Astrocyte (in vitro differentiated cells and primary cell): ENCODE measurements at regions not wholly inside any gene's neighbourhood (a gene's known extent, or its start where the extent isn't known, plus 50 kb on each side); places are given as distances from the start of the nearest gene placed in this dataset.

ENCODE experiments used
- DNase-seq: peaks from one replicate; pipeline ENCODE4 v3.0.0-alpha.2; 2010; ENCODE audit warnings: low read depth
- FAIRE-seq: peaks from 2 replicates; lab custom pipeline; 2011; peaks lifted over from hg19 to GRCh38; lab: Jason Lieb, UNC
- H2AFZ ChIP-seq: 2 replicates; pipeline ENCODE4 v1.6.0; 2012; ENCODE audit warnings: low read depth, low read length, inconsistent platforms
- H3K27ac ChIP-seq: 2 replicates; pipeline ENCODE4 v1.5.1; 2011; ENCODE audit warnings: low read depth, low read length, inconsistent platforms
- H3K27me3 ChIP-seq: 2 replicates; pipeline ENCODE4 v1.6.0; 2011; ENCODE audit warnings: low read length, inconsistent platforms; ENCODE audit not compliant: insufficient read depth
- H3K36me3 ChIP-seq: 2 replicates; pipeline ENCODE4 v1.5.1; 2011; ENCODE audit warnings: low read length, inconsistent platforms; ENCODE audit not compliant: insufficient read depth
- H3K4me1 ChIP-seq: 2 replicates; pipeline ENCODE4 v1.5.1; 2011; ENCODE audit warnings: low read length, inconsistent platforms; ENCODE audit not compliant: insufficient read depth
- H3K4me2 ChIP-seq: 2 replicates; pipeline ENCODE4 v1.6.0; 2012; ENCODE audit warnings: low read length, inconsistent platforms
- H3K4me3 ChIP-seq: 2 replicates; pipeline ENCODE4 v1.5.1; 2011; ENCODE audit warnings: low read depth, mild to moderate bottlenecking, low read length, inconsistent platforms; ENCODE audit not compliant: insufficient read depth
- H3K79me2 ChIP-seq: 2 replicates; pipeline ENCODE4 v1.6.0; 2012; ENCODE audit warnings: mild to moderate bottlenecking, low read length, inconsistent platforms; ENCODE audit not compliant: insufficient read depth
- H3K9ac ChIP-seq: 2 replicates; pipeline ENCODE4 v1.6.0; 2012; ENCODE audit warnings: mild to moderate bottlenecking, low read length, inconsistent platforms
- H3K9me3 ChIP-seq: 2 replicates; pipeline ENCODE4 v1.5.1; 2012; ENCODE audit warnings: low read depth, mild to moderate bottlenecking, low read length, inconsistent platforms; ENCODE audit not compliant: insufficient read depth
- H4K20me1 ChIP-seq: 2 replicates; pipeline ENCODE4 v1.6.0; 2012; ENCODE audit warnings: low read length, inconsistent platforms; ENCODE audit not compliant: insufficient read depth
- H3K27ac Mint-ChIP-seq: one replicate; pipeline ENCODE4 v1.8.0; 2021; ENCODE audit warnings: mild to moderate bottlenecking, mixed read lengths; ENCODE audit not compliant: unreplicated experiment
- H3K27me3 Mint-ChIP-seq: one replicate; pipeline ENCODE4 v1.8.0; 2021; ENCODE audit warnings: low read depth, mixed read lengths; ENCODE audit not compliant: unreplicated experiment
- H3K36me3 Mint-ChIP-seq: one replicate; pipeline ENCODE4 v1.8.0; 2021; ENCODE audit warnings: low read depth, mixed read lengths; ENCODE audit not compliant: unreplicated experiment
- H3K4me1 Mint-ChIP-seq: one replicate; pipeline ENCODE4 v1.8.0; 2021; ENCODE audit warnings: low read depth, mixed read lengths; ENCODE audit not compliant: unreplicated experiment
- H3K4me3 Mint-ChIP-seq: one replicate; pipeline ENCODE4 v1.8.0; 2021; ENCODE audit warnings: mild to moderate bottlenecking, moderate library complexity, mixed read lengths; ENCODE audit not compliant: unreplicated experiment
- H3K9me3 Mint-ChIP-seq: one replicate; pipeline ENCODE4 v1.8.0; 2021; ENCODE audit warnings: mild to moderate bottlenecking, mixed read lengths; ENCODE audit not compliant: unreplicated experiment
- CTCF ChIP-seq: IDR thresholded peaks from 2 replicates; pipeline ENCODE4 v1.5.1; 2011; ENCODE audit warnings: low read depth, mild to moderate bottlenecking, inconsistent platforms, low read length, moderate library complexity; ENCODE audit not compliant: insufficient read depth
- EZH2 ChIP-seq: IDR thresholded peaks from 2 replicates; pipeline ENCODE4 v1.6.1; 2012; ENCODE audit warnings: mild to moderate bottlenecking, low read length, inconsistent platforms; ENCODE audit not compliant: insufficient read depth

DNA sequence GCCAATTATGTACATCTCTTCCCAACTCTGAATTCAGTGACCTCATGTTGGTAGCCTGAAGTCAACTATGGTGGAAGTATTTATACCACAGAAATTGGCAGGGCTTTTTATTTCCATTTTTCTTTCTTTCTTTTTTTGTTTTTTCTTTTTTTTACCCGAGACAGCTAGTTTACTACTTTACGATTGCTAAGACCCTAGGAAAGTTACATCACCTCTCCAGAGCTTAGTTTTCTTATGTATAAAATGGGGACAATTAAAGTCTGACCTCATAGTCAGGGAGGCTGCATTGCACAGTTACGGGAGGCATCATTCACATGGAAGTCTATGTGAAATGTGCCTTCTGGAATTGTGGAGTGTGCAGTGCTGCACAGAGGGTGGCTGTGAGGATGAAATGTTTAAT, 194.3 kb downstream of the MTX2 start:
- H3K27me3 Mint-ChIP-seq: peaks cover 13% of the 10 kb centered on the region
- no peaks in the 10 kb centered on the region for H3K36me3 Mint-ChIP-seq
- no peak overlapping the region for H3K4me3 ChIP-seq
- H4K20me1 ChIP-seq: no peaks in the 10 kb centered on the region
- no peaks in the 10 kb centered on the region for H3K79me2 ChIP-seq
- FAIRE-seq (no peak), DNase-seq (no peak)
- H3K27ac ChIP-seq: no peak overlapping the region
- no peaks in the 10 kb centered on the region for H3K9me3 Mint-ChIP-seq
- H3K4me1 ChIP-seq: peaks cover 7% of the 10 kb centered on the region
- no peak overlapping the region for H3K9ac ChIP-seq
- no peaks in the 10 kb centered on the region for H3K36me3 ChIP-seq
- H3K4me2 ChIP-seq: no peak overlapping the region
- no peak overlapping the region for H2AFZ ChIP-seq
- TF ChIP-seq CTCF: no peak
- TF ChIP-seq EZH2: no peak
- no peak overlapping the region for H3K27ac Mint-ChIP-seq
- H3K4me3 Mint-ChIP-seq: no peak overlapping the region
- H3K4me1 Mint-ChIP-seq: peaks cover 5% of the 10 kb centered on the region
- H3K9me3 ChIP-seq: no peaks in the 10 kb centered on the region
- H3K27me3 ChIP-seq: no peaks in the 10 kb centered on the region

DNA sequence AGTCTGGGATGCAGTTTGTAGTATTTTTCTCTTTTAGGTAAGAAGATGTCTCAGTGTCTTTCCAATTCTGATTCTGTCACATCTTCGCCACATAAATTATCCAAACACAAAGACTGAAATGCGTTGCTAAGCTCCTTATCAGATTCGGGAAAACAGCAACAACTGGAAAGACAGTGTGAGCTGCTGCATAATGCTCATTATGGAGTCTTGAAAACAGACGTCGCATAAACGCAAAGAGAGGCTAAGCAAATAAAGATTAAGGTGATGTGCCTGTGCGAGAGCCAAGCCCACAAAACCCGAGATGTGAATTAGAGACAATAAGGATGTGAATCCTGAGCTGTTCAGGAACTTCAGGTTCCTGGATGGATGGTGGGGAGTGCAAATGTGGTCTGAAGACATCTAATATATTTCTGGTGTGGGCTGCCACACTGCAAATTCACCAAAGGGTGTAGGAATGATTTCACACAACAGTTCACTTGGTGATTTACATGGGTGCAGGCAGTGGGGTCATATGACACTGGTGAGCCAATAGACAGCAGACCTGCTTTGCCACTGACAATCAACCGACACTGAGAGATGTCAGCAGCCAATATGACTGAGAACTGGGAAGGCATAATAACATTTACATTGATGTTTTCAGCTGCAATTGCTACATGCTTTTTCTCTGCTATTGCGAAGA, 195.8 kb downstream of the MTX2 start:
- Histone ChIP-seq H3K4me1 (peaks cover 7% of the 10 kb centered on the region), H3K27ac (no peak overlapping the region), H2AFZ (no peak overlapping the region), H3K36me3 (no peaks in the 10 kb centered on the region), H3K9me3 (no peaks in the 10 kb centered on the region), H3K79me2 (no peaks in the 10 kb centered on the region), H3K4me3 (no peak overlapping the region), H3K9ac (no peak overlapping the region), H3K4me2 (no peak overlapping the region), H3K27me3 (no peaks in the 10 kb centered on the region), H4K20me1 (no peaks in the 10 kb centered on the region)
- no peaks in the 10 kb centered on the region for H3K36me3 Mint-ChIP-seq
- H3K27me3 Mint-ChIP-seq: peaks cover 16% of the 10 kb centered on the region
- no peak overlapping the region for H3K27ac Mint-ChIP-seq
- TF ChIP-seq EZH2: no peak
- no peak for TF ChIP-seq CTCF
- DNase-seq (no peak), FAIRE-seq (no peak)
- H3K4me1 Mint-ChIP-seq: peaks cover 5% of the 10 kb centered on the region
- H3K4me3 Mint-ChIP-seq: no peak overlapping the region
- no peaks in the 10 kb centered on the region for H3K9me3 Mint-ChIP-seq

- H3K27ac ChIP-seq: no peak overlapping the region
- no peak overlapping the region for H3K9ac ChIP-seq
- no peak overlapping the region for H2AFZ ChIP-seq
- no peaks in the 10 kb centered on the region for H3K36me3 ChIP-seq
- Mint-ChIP-seq H3K4me3 (no peak overlapping the region), H3K27ac (no peak overlapping the region), H3K27me3 (peaks cover 19% of the 10 kb centered on the region), H3K9me3 (no peaks in the 10 kb centered on the region), H3K36me3 (no peaks in the 10 kb centered on the region), H3K4me1 (peaks cover 2% of the 10 kb centered on the region)
- H3K4me1 ChIP-seq: peaks cover 2% of the 10 kb centered on the region
- DNase-seq: no peak
- no peak overlapping the region for H3K4me3 ChIP-seq
- no peak for TF ChIP-seq EZH2
- no peak for TF ChIP-seq CTCF
- no peaks in the 10 kb centered on the region for H4K20me1 ChIP-seq
- no peak for FAIRE-seq
- H3K79me2 ChIP-seq: no peaks in the 10 kb centered on the region
- H3K4me2 ChIP-seq: no peak overlapping the region
- no peaks in the 10 kb centered on the region for H3K9me3 ChIP-seq
- H3K27me3 ChIP-seq: no peaks in the 10 kb centered on the region
Observed at GRCh38 chr2:176466918-176467452, 197.7 kb downstream of the MTX2 start.
